Mucosa of rectum (tissue), 2 donors: ENCODE measurements at regions not wholly inside any gene's neighbourhood (a gene's known extent, or its start where the extent isn't known, plus 50 kb on each side); places are given as distances from the start of the nearest gene placed in this dataset.

ENCODE experiments used
- H3K27ac ChIP-seq, 2 donors: one replicate each; pipeline ENCODE4 v1.7.0; 2013; ENCODE audit warnings: inconsistent platforms in 2 of 2, low read depth in 2 of 2, low read length in 2 of 2
- H3K27me3 ChIP-seq, 2 donors: one replicate each; pipeline ENCODE4 v1.7.0; 2013; ENCODE audit warnings: low read length in 2 of 2; ENCODE audit not compliant: control insufficient read depth in 2 of 2, insufficient read depth in 2 of 2
- H3K36me3 ChIP-seq, 2 donors: one replicate each; pipeline ENCODE4 v1.7.0; 2013; ENCODE audit warnings: low read length in 2 of 2; ENCODE audit not compliant: control insufficient read depth in 2 of 2, insufficient read depth in 2 of 2
- H3K4me1 ChIP-seq, 2 donors: one replicate each; pipeline ENCODE4 v1.7.0; 2013; ENCODE audit warnings: low read length in 2 of 2, mild to moderate bottlenecking in 1 of 2; ENCODE audit not compliant: control insufficient read depth in 2 of 2, insufficient read depth in 2 of 2
- H3K4me3 ChIP-seq, 2 donors: one replicate each; pipeline ENCODE4 v1.7.0; 2013; ENCODE audit warnings: low read length in 2 of 2
- H3K9ac ChIP-seq, 2 donors: one replicate each; pipeline ENCODE4 v1.7.0; 2013; ENCODE audit warnings: low read length in 2 of 2, low read depth in 1 of 2, mild to moderate bottlenecking in 1 of 2
- H3K9me3 ChIP-seq, 2 donors: one replicate each; pipeline ENCODE4 v1.7.0; 2013; ENCODE audit warnings: low read length in 2 of 2; ENCODE audit not compliant: control insufficient read depth in 2 of 2
- donor health status: healthy.
- donor health status: Normal muscosa, but diverticular disease.

DNA sequence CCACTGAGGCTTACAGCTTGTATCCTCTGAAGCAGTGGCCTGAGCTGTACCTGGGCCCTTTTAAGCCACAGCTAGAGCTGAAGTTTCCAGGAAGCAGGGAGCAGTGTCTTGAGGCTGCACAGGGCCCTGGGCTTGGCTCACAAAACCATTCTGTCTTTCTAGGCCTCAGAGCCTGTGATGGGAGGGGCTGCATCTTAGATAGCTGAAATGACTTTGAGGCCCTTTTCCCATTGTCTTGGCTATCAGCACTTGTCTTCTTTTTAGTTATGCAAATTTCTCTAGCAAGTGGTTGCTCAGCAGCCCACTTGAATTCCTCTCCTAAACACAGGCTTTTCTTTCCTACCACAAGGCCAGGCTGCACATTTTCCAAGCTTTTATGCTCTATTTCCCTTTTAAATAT is 864.2 kb downstream of the REEP3 start:
- Histone ChIP-seq H3K27ac (no peak overlapping the region), H3K9me3 (no peaks in the 10 kb centered on the region), H3K27me3 (no peaks in the 10 kb centered on the region), H3K9ac (no peak overlapping the region), H3K4me3 (no peak overlapping the region), H3K36me3 (no peaks in the 10 kb centered on the region), H3K4me1 (no peaks in the 10 kb centered on the region)

GRCh38 chr10:64394744-64395143 is 873.5 kb downstream of the REEP3 start:
- no peak overlapping the region for H3K27ac ChIP-seq
- no peak overlapping the region for H3K4me3 ChIP-seq
- H3K27me3 ChIP-seq: no peaks in the 10 kb centered on the region
- no peaks in the 10 kb centered on the region for H3K4me1 ChIP-seq
- no peaks in the 10 kb centered on the region for H3K9me3 ChIP-seq
- no peak overlapping the region for H3K9ac ChIP-seq
- no peaks in the 10 kb centered on the region for H3K36me3 ChIP-seq

GRCh38 chr10:64396105-64396708 is 875.0 kb downstream of the REEP3 start:
- H3K4me1 ChIP-seq: no peaks in the 10 kb centered on the region
- no peak overlapping the region for H3K9ac ChIP-seq
- H3K27me3 ChIP-seq: no peaks in the 10 kb centered on the region
- H3K27ac ChIP-seq: no peak overlapping the region
- H3K4me3 ChIP-seq: no peak overlapping the region
- H3K36me3 ChIP-seq: no peaks in the 10 kb centered on the region
- H3K9me3 ChIP-seq: no peaks in the 10 kb centered on the region

DNA sequence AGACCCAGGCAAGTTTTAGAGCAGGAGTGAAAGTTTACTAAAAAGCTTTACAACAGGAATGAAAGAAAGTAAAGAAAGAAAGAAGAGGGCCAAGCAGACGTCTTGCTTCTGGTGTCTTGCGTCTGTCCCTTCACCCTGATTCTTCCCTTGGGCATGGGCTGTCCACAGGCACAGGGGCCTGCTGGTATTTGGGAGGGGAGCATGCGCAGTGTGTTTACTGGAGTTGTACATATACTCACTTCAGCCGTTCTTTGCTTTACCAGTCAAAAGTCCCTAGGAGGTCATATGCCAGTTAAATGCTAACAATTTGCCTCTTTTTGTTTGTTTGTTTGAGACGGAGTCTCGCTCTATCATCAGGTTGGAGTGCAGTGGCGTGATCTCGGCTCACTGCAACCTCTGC is 875.9 kb downstream of the REEP3 start:
- no peak overlapping the region for H3K27ac ChIP-seq

DNA sequence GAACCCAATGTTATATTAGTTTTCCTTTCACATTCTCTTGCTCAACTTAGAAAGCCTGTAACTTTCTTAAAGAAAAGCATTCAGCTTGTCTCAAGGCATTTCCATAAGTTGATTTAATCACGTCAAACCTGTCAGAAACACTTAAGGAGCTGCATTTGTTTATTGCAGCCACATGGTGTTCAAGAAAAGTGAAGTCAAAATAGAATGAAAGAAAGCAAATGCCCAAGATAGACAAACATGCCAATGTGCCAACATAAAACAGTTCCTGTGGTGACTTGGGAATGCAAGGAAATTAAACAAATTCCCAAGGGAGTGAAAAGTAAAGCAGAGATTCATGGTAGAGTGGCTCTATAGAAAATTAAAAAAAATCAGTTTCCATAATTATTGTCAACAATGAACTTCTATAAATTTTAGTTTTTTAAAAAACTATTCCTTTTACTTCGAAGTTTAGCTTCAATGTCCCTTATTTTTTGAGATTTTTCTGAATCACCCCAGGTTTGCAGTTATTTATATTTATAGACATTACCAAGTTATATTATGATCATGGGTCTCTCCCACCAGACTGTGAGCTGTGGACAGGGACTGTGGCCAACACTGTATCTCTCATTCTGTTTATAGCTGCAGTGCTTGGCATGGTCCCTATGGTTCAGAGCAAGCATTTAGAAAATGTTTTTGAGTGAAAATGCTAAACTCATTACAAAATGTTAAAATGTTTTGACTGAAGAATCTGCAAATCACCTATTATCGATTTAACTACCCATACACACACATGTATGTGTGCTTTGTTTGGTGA is 887.4 kb downstream of the REEP3 start:
- H3K27ac ChIP-seq: no peak overlapping the region
- H3K27me3 ChIP-seq: no peaks in the 10 kb centered on the region
- no peak overlapping the region for H3K9ac ChIP-seq
- no peak overlapping the region for H3K4me3 ChIP-seq
- H3K36me3 ChIP-seq: no peaks in the 10 kb centered on the region
- H3K9me3 ChIP-seq: no peaks in the 10 kb centered on the region
- no peaks in the 10 kb centered on the region for H3K4me1 ChIP-seq

More for the DNA sequence above, 875.9 kb downstream of the REEP3 start:
- no peaks in the 10 kb centered on the region for H3K36me3 ChIP-seq
- H3K4me3 ChIP-seq: no peak overlapping the region
- no peaks in the 10 kb centered on the region for H3K4me1 ChIP-seq
- no peaks in the 10 kb centered on the region for H3K27me3 ChIP-seq
- no peaks in the 10 kb centered on the region for H3K9me3 ChIP-seq
- no peak overlapping the region for H3K9ac ChIP-seq

GRCh38 chr10:64409349-64409748 is 888.1 kb downstream of the REEP3 start:
- H3K4me1 ChIP-seq: no peaks in the 10 kb centered on the region
- no peak overlapping the region for H3K27ac ChIP-seq
- no peaks in the 10 kb centered on the region for H3K9me3 ChIP-seq

GRCh38 chr10:64416011-64416410 is 894.8 kb downstream of the REEP3 start:
- Histone ChIP-seq H3K36me3 (no peaks in the 10 kb centered on the region), H3K27me3 (no peaks in the 10 kb centered on the region), H3K27ac (no peak overlapping the region), H3K9ac (no peak overlapping the region), H3K9me3 (no peaks in the 10 kb centered on the region), H3K4me3 (no peak overlapping the region), H3K4me1 (no peaks in the 10 kb centered on the region)

More at GRCh38 chr10:64409349-64409748, 888.1 kb downstream of the REEP3 start:
- H3K27me3 ChIP-seq: no peaks in the 10 kb centered on the region
- no peak overlapping the region for H3K4me3 ChIP-seq
- H3K36me3 ChIP-seq: no peaks in the 10 kb centered on the region
- H3K9ac ChIP-seq: no peak overlapping the region

- Histone ChIP-seq H3K27me3 (no peaks in the 10 kb centered on the region), H3K9ac (no peak overlapping the region), H3K27ac (no peak overlapping the region), H3K4me1 (no peaks in the 10 kb centered on the region), H3K36me3 (no peaks in the 10 kb centered on the region), H3K4me3 (no peak overlapping the region), H3K9me3 (no peaks in the 10 kb centered on the region)
These were observed 898.3 kb downstream of the REEP3 start for GRCh38 chr10:64419461-64419860.

GRCh38 chr10:64426745-64427144 is 905.5 kb downstream of the REEP3 start:
- H3K27me3 ChIP-seq: no peaks in the 10 kb centered on the region
- no peaks in the 10 kb centered on the region for H3K9me3 ChIP-seq
- no peak overlapping the region for H3K4me3 ChIP-seq
- no peak overlapping the region for H3K9ac ChIP-seq
- H3K4me1 ChIP-seq: no peaks in the 10 kb centered on the region
- H3K36me3 ChIP-seq: no peaks in the 10 kb centered on the region
- no peak overlapping the region for H3K27ac ChIP-seq

GRCh38 chr10:64430690-64431323 is 909.6 kb downstream of the REEP3 start:
- no peak overlapping the region for H3K4me3 ChIP-seq
- no peak overlapping the region for H3K9ac ChIP-seq
- H3K36me3 ChIP-seq: no peaks in the 10 kb centered on the region
- no peaks in the 10 kb centered on the region for H3K27me3 ChIP-seq
- H3K4me1 ChIP-seq: no peaks in the 10 kb centered on the region
- no peaks in the 10 kb centered on the region for H3K9me3 ChIP-seq
- no peak overlapping the region for H3K27ac ChIP-seq
